H1 (cell line): ENCODE measurements at regions not wholly inside any gene's neighbourhood (a gene's known extent, or its start where the extent isn't known, plus 50 kb on each side); places are given as distances from the start of the nearest gene placed in this dataset.

Source experiments
- CTCF ChIA-PET: fragments of 300-600 bp; sonication (Branson Sonifier 250); formaldehyde crosslinking; loops from one replicate; lab custom pipeline; 2021; ENCODE audit not compliant: partially characterized antibody; lab: Charles Lee
- POLR2A ChIA-PET: fragments of 300-600 bp; sonication (Branson Sonifier 250); formaldehyde crosslinking; loops from one replicate; lab custom pipeline; 2021; ENCODE audit warnings: inconsistent platforms; ENCODE audit not compliant: partially characterized antibody; lab: Charles Lee
- DNase-seq, 2 experiments: peaks; one replicate each; pipeline versions ENCODE4 v3.0.0 to v3.0.0-alpha.2; 2010 to 2022; ENCODE audit warnings: low spot score in 2 of 2, low read depth in 1 of 2, mixed read lengths in 1 of 2
- FAIRE-seq: peaks from 2 replicates; lab custom pipeline; 2011; peaks lifted over from hg19 to GRCh38; lab: Jason Lieb, UNC
- H2AFZ ChIP-seq: 2 replicates; pipeline ENCODE4 v1.8.1; 2012; ENCODE audit warnings: low read length, inconsistent platforms
- H2AK5ac ChIP-seq: 2 replicates; pipeline ENCODE4 v1.6.1; 2013; ENCODE audit warnings: low read depth, low read length
- H2BK120ac ChIP-seq: replicated peaks from 2 replicates; pipeline ENCODE3; 2013; ENCODE audit warnings: low read depth, low read length, inconsistent platforms
- H2BK12ac ChIP-seq: 2 replicates; pipeline ENCODE4 v1.6.1; 2013; ENCODE audit warnings: low read depth, low read length
- H2BK15ac ChIP-seq: 2 replicates; pipeline ENCODE4 v1.6.1; 2013; ENCODE audit warnings: low read length
- H2BK20ac ChIP-seq: 2 replicates; pipeline ENCODE4 v1.6.1; 2013; ENCODE audit warnings: low read length
- H2BK5ac ChIP-seq: 2 replicates; pipeline ENCODE4 v1.6.1; 2013; ENCODE audit warnings: low read depth, low read length
- H3K14ac ChIP-seq: 2 replicates; pipeline ENCODE4 v1.6.1; 2013; ENCODE audit warnings: inconsistent platforms; ENCODE audit not compliant: insufficient read length
- H3K18ac ChIP-seq: 2 replicates; pipeline ENCODE4 v1.6.1; 2013; ENCODE audit warnings: low read length; ENCODE audit errors: extremely low read depth
- H3K23ac ChIP-seq: 2 replicates; pipeline ENCODE4 v1.6.1; 2013; ENCODE audit warnings: inconsistent platforms; ENCODE audit not compliant: insufficient read length
- H3K23me2 ChIP-seq: 2 replicates; pipeline ENCODE4 v1.6.1; 2013; ENCODE audit warnings: low read depth, low read length
- H3K27ac ChIP-seq: 2 replicates; pipeline ENCODE4 v1.6.1; 2011; ENCODE audit warnings: low read depth, low read length, inconsistent platforms
- H3K27me3 ChIP-seq, 4 experiments: replicated peaks in 1 of 4; 1 replicate in 1 of 4; 2 replicates in 3 of 4; pipeline versions ENCODE4 v1.6.1 to v1.8.1; 2011 to 2013; ENCODE audit warnings: low read length in 3 of 4, mild to moderate bottlenecking in 3 of 4, inconsistent platforms in 2 of 4, mixed read lengths in 2 of 4, moderate library complexity in 1 of 4; ENCODE audit not compliant: control insufficient read depth in 3 of 4, insufficient read depth in 3 of 4; ENCODE audit errors: extremely low read depth in 1 of 4
- H3K36me3 ChIP-seq, 4 experiments: 2 replicates each; pipeline versions ENCODE4 v1.6.1 to v1.8.1; 2011 to 2013; ENCODE audit warnings: mild to moderate bottlenecking in 4 of 4, low read length in 3 of 4, moderate library complexity in 2 of 4, control low read depth in 1 of 4, inconsistent platforms in 1 of 4; ENCODE audit not compliant: insufficient read depth in 4 of 4, control insufficient read depth in 2 of 4
- H3K4ac ChIP-seq: replicated peaks from 2 replicates; pipeline ENCODE3; 2013; ENCODE audit warnings: low read length, low read depth, mixed read lengths, inconsistent platforms; ENCODE audit not compliant: insufficient read length
- H3K4me1 ChIP-seq, 4 experiments: replicated peaks in 1 of 4; 1 replicate in 1 of 4; 2 replicates in 3 of 4; pipeline versions ENCODE4 v1.6.1 to v1.8.1; 2011 to 2013; ENCODE audit warnings: low read length in 3 of 4, inconsistent platforms in 2 of 4, mixed read lengths in 1 of 4; ENCODE audit not compliant: insufficient read depth in 4 of 4, control insufficient read depth in 3 of 4
- H3K4me2 ChIP-seq, 2 experiments: 2 replicates each; pipeline versions ENCODE4 v1.6.1 to v1.8.1; 2011 to 2013; ENCODE audit warnings: low read depth in 2 of 2, low read length in 2 of 2, control low read depth in 1 of 2, inconsistent platforms in 1 of 2, mild to moderate bottlenecking in 1 of 2; ENCODE audit not compliant: insufficient read depth in 1 of 2
- H3K4me3 ChIP-seq, 4 experiments: fragments of 200-600, 300-600 bp in 1 of 4; sonication (generic), shearing (Covaris generic), sonication (Bioruptor Twin) in 1 of 4; 2 replicates each; pipeline versions ENCODE4 v1.5.1 to v1.8.1; 2011 to 2016; ENCODE audit warnings: low read length in 4 of 4, low read depth in 3 of 4, control low read depth in 2 of 4, inconsistent platforms in 2 of 4, mild to moderate bottlenecking in 2 of 4, mixed read lengths in 1 of 4, moderate library complexity in 1 of 4; ENCODE audit not compliant: insufficient read depth in 2 of 4; ENCODE audit errors: extremely low read depth in 1 of 4
- H3K56ac ChIP-seq: replicated peaks from 2 replicates; pipeline ENCODE3; 2013; ENCODE audit warnings: low read depth, mild to moderate bottlenecking, mixed read lengths, low read length, inconsistent platforms; ENCODE audit not compliant: insufficient read length
- H3K79me1 ChIP-seq: 2 replicates; pipeline ENCODE4 v1.6.1; 2013; ENCODE audit warnings: low read depth, low read length, control low read depth
- H3K79me2 ChIP-seq, 2 experiments: 2 replicates each; pipeline versions ENCODE4 v1.6.1 to v1.8.1; 2012 to 2013; ENCODE audit warnings: low read length in 2 of 2, mild to moderate bottlenecking in 2 of 2, inconsistent platforms in 1 of 2; ENCODE audit not compliant: insufficient read depth in 2 of 2, control insufficient read depth in 1 of 2
- H3K9ac ChIP-seq, 4 experiments: replicated peaks in 1 of 4; 1 replicate in 1 of 4; 2 replicates in 3 of 4; pipeline versions ENCODE4 v1.6.1 to v1.8.1; 2011 to 2013; ENCODE audit warnings: low read depth in 3 of 4, low read length in 3 of 4, control low read depth in 2 of 4, mild to moderate bottlenecking in 2 of 4, moderate library complexity in 2 of 4, inconsistent platforms in 1 of 4; ENCODE audit errors: extremely low read depth in 1 of 4
- H3K9me3 ChIP-seq, 2 experiments: 2 replicates each; pipeline versions ENCODE4 v1.6.1 to v1.8.1; 2012 to 2013; ENCODE audit warnings: mild to moderate bottlenecking in 2 of 2, moderate library complexity in 2 of 2, control low read depth in 1 of 2, inconsistent platforms in 1 of 2, low read depth in 1 of 2, low read length in 1 of 2, mixed read lengths in 1 of 2; ENCODE audit not compliant: insufficient read depth in 2 of 2
- H4K20me1 ChIP-seq, 2 experiments: replicated peaks in 1 of 2; 2 replicates each; pipeline versions ENCODE3 to v1.8.1; 2011 to 2013; ENCODE audit warnings: inconsistent platforms in 2 of 2, low read length in 2 of 2, mild to moderate bottlenecking in 1 of 2; ENCODE audit not compliant: insufficient read depth in 2 of 2, control insufficient read depth in 1 of 2
- H4K5ac ChIP-seq: 2 replicates; pipeline ENCODE4 v1.6.1; 2013; ENCODE audit warnings: low read length, low read depth, mixed read lengths, inconsistent platforms; ENCODE audit not compliant: insufficient read length
- H4K8ac ChIP-seq: 2 replicates; pipeline ENCODE4 v1.8.0; 2013; ENCODE audit warnings: mild to moderate bottlenecking, moderate library complexity, low read length, inconsistent platforms; ENCODE audit not compliant: insufficient read depth; ENCODE audit errors: extremely low read depth
- H4K91ac ChIP-seq: replicated peaks from 2 replicates; pipeline ENCODE3; 2013; ENCODE audit warnings: low read length, mixed read lengths, inconsistent platforms; ENCODE audit not compliant: insufficient read length
- KDM5A ChIP-seq: fragments of 200-600 bp; IDR thresholded peaks from 2 replicates; pipeline ENCODE4 v1.7.1; 2012; ENCODE audit warnings: mild to moderate bottlenecking, low read length, inconsistent platforms, mixed read lengths

- Histone ChIP-seq H2BK5ac (no peak overlapping the region), H4K20me1 (no peaks in the 10 kb centered on the region), H4K8ac (no peak overlapping the region), H3K79me2 (no peaks in the 10 kb centered on the region), H4K91ac (no peak overlapping the region), H3K23me2 (no peaks in the 10 kb centered on the region), H3K36me3 (no peaks in the 10 kb centered on the region), H2AK5ac (no peak overlapping the region), H3K4me3 (no peak overlapping the region), H3K9me3 (no peaks in the 10 kb centered on the region), H2BK15ac (no peak overlapping the region), H3K79me1 (no peaks in the 10 kb centered on the region), H3K27ac (no peak overlapping the region), H2BK120ac (no peak overlapping the region), H2BK12ac (no peak overlapping the region; the same call in 1 of the 2 replicates), H3K56ac (no peak overlapping the region), H3K27me3 (peaks cover 0 to 1% (median 0%) of the 10 kb centered on the region in 4 experiments; a peak in 1 of 7 replicates), H2BK20ac (no peak overlapping the region), H3K9ac (no peak overlapping the region), H3K14ac (no peak overlapping the region), H3K4me1 (peaks cover 0 to 5% (median under 1%) of the 10 kb centered on the region in 4 experiments; a peak in 3 of 7 replicates), H4K5ac (no peak overlapping the region), H3K4me2 (no peak overlapping the region), H3K23ac (no peak overlapping the region), H3K4ac (no peak overlapping the region), H3K18ac (peak overlapping the region; percentile 16; the same call in 1 of the 2 replicates), H2AFZ (no peak overlapping the region)
- DNase-seq: no peak
- ChIA-PET POLR2A (no interaction called here), CTCF (interaction anchor here (0.6 kb wide), 1 partner anchor 10 kb away, joined by 3 read pairs; no protein-coding TSS in a partner anchor)
- no peak for FAIRE-seq
- no peak for TF ChIP-seq KDM5A
These were observed 382.8 kb upstream of the WWC1 start for GRCh38 chr5:167908606-167909005.
